ENCODE measurements at regions not wholly inside any gene's neighbourhood (a gene's known extent, or its start where the extent isn't known, plus 50 kb on each side); places are given as distances from the start of the nearest gene placed in this dataset.

GRCh38 chr2:16003809-16004208, 63.5 kb downstream of the MYCN start:
- H3K27me3 Mint-ChIP-seq = no peaks in the 10 kb centered on the region
- no peaks in the 10 kb centered on the region for H3K36me3 Mint-ChIP-seq (ENCODE audit: low read depth)
- intact Hi-C loops (cut with micrococcal nuclease) = no loop called here
- no peak overlapping the region for H3K4me3 Mint-ChIP-seq
- H3K27ac Mint-ChIP-seq = no peak overlapping the region
- H3K9me3 Mint-ChIP-seq = no peaks in the 10 kb centered on the region
- H3K4me1 Mint-ChIP-seq (ENCODE audit: low read depth) = peaks cover 23% of the 10 kb centered on the region

DNA sequence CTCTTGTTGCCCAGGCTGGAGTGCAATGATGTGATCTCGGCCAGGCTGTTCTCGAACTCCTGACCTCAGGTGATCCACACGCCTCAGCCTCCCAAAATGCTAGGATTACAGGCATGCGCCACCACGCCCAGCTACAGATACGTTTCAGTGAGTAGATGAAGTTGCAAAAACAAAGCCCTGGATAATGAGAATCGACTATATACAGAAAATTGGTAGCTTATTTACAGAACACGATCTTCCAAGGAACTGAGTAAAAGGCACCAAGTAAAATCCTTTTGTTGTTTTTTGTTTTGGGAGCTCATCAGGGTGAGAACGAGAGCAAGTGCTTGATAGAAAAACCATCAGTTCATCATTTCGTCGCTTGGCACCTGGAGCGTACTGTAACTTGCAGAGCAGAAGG, 62.8 kb downstream of the MYCN start:
- intact Hi-C loops (cut with micrococcal nuclease) = no loop called here

DNA sequence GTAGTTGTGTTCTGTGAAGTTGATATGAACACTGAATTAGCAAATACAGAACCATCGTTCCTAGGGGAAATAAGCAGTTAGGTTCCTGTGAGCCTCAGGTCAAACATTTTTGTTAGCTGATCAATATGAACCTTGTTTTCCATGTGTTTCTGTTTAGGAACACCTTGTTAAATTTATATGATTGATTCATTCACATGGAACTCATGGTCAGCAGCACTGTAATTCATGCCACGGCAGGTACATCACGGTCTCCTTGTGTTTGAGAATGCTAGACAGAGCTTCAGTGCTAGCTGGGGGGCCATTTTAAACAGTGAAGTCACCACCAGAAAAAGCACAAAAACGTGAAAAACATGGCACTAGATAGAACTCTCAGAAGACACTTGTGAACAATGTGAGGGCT, 62.2 kb downstream of the MYCN start:
- H3K27ac Mint-ChIP-seq = no peak overlapping the region
- intact Hi-C loops (cut with micrococcal nuclease) = no loop called here
- no peak overlapping the region for H3K4me3 Mint-ChIP-seq
- no peaks in the 10 kb centered on the region for H3K27me3 Mint-ChIP-seq
- H3K36me3 Mint-ChIP-seq (ENCODE audit: low read depth) = no peaks in the 10 kb centered on the region
- no peaks in the 10 kb centered on the region for H3K9me3 Mint-ChIP-seq
- H3K4me1 Mint-ChIP-seq (ENCODE audit: low read depth) = peaks cover 23% of the 10 kb centered on the region

More for the DNA sequence above, 62.8 kb downstream of the MYCN start:
- Mint-ChIP-seq H3K9me3 (no peaks in the 10 kb centered on the region), H3K4me1 (ENCODE audit: low read depth) (peaks cover 23% of the 10 kb centered on the region), H3K4me3 (no peak overlapping the region), H3K36me3 (ENCODE audit: low read depth) (no peaks in the 10 kb centered on the region), H3K27me3 (no peaks in the 10 kb centered on the region), H3K27ac (no peak overlapping the region)

DNA sequence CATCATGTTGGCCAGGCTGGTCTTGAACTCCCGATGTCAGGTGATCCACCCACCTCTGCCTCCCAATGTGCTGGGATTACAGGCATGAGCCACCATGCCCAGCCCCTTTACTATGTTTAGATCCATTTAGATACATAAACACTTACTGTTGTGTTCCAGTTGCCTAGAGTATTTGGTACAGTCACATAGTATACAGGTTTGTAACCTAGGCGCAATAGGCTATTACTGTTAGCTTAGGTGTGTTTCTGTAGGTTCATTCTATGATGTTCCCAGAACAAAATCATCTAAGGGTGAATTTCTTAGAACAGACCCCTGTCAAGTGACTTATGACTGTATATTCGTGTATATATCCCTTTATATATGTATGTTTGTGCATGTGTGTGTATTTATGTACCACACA, 61.8 kb downstream of the MYCN start:
- Mint-ChIP-seq H3K9me3 (no peaks in the 10 kb centered on the region), H3K36me3 (ENCODE audit: low read depth) (no peaks in the 10 kb centered on the region), H3K4me3 (no peak overlapping the region), H3K27ac (no peak overlapping the region), H3K4me1 (ENCODE audit: low read depth) (peaks cover 23% of the 10 kb centered on the region), H3K27me3 (no peaks in the 10 kb centered on the region)
- intact Hi-C loops (cut with micrococcal nuclease) = no loop called here

- Mint-ChIP-seq H3K36me3 (ENCODE audit: low read depth) (no peaks in the 10 kb centered on the region), H3K27ac (no peak overlapping the region), H3K9me3 (no peaks in the 10 kb centered on the region), H3K4me3 (no peak overlapping the region), H3K27me3 (no peaks in the 10 kb centered on the region), H3K4me1 (ENCODE audit: low read depth) (peaks cover 14% of the 10 kb centered on the region)
- intact Hi-C loops (cut with micrococcal nuclease) = no loop called here
These were observed 60.3 kb downstream of the MYCN start for GRCh38 chr2:16000642-16001041.

- H3K27me3 Mint-ChIP-seq = no peaks in the 10 kb centered on the region
- H3K4me3 Mint-ChIP-seq = no peak overlapping the region
- H3K9me3 Mint-ChIP-seq = no peaks in the 10 kb centered on the region
- H3K4me1 Mint-ChIP-seq (ENCODE audit: low read depth) = peaks cover 6% of the 10 kb centered on the region
- no peak overlapping the region for H3K27ac Mint-ChIP-seq
- H3K36me3 Mint-ChIP-seq (ENCODE audit: low read depth) = no peaks in the 10 kb centered on the region
- intact Hi-C loops (cut with micrococcal nuclease) = no loop called here
These were observed 59.5 kb downstream of the MYCN start for GRCh38 chr2:15999596-16000469.

GRCh38 chr2:15997728-15998280, 57.5 kb downstream of the MYCN start:
- Mint-ChIP-seq H3K4me3 (no peak overlapping the region), H3K27ac (no peak overlapping the region), H3K27me3 (no peaks in the 10 kb centered on the region), H3K4me1 (ENCODE audit: low read depth) (no peaks in the 10 kb centered on the region), H3K36me3 (ENCODE audit: low read depth) (no peaks in the 10 kb centered on the region), H3K9me3 (peaks cover 7% of the 10 kb centered on the region)
- intact Hi-C loops (cut with micrococcal nuclease) = no loop called here

GRCh38 chr2:15996536-15997423, 56.4 kb downstream of the MYCN start:
- Mint-ChIP-seq H3K27ac (no peak overlapping the region), H3K27me3 (no peaks in the 10 kb centered on the region), H3K36me3 (ENCODE audit: low read depth) (no peaks in the 10 kb centered on the region), H3K9me3 (peaks cover 7% of the 10 kb centered on the region), H3K4me3 (no peak overlapping the region), H3K4me1 (ENCODE audit: low read depth) (no peaks in the 10 kb centered on the region)
- intact Hi-C loops (cut with micrococcal nuclease) = no loop called here
